Breast epithelium (tissue), 4 donors: ENCODE measurements at regions not wholly inside any gene's neighbourhood (a gene's known extent, or its start where the extent isn't known, plus 50 kb on each side); places are given as distances from the start of the nearest gene placed in this dataset.

Experiments used
- DNase-seq, 2 donors: peaks; one replicate each; pipeline ENCODE4 v3.0.0-alpha.2; 2019; ENCODE audit warnings: low spot score in 2 of 2
- H3K27ac ChIP-seq, 2 donors: fragments of 200-600 bp; sonication (generic) in 1 of 2; one replicate each; pipeline ENCODE4 v1.5.1; 2016 to 2019; ENCODE audit warnings: mild to moderate bottlenecking in 1 of 2
- H3K27me3 ChIP-seq, 2 donors: fragments of 200-600 bp; sonication (generic) in 1 of 2; one replicate each; pipeline versions ENCODE4 v1.5.1 to v1.6.0; 2017 to 2019; ENCODE audit warnings: control low read depth in 1 of 2, mild to moderate bottlenecking in 1 of 2
- H3K36me3 ChIP-seq: fragments of 200-600 bp; one replicate; pipeline ENCODE4 v1.5.1; 2019
- H3K4me1 ChIP-seq, 2 donors: fragments of 200-600 bp; sonication (generic); one replicate each; pipeline ENCODE4 v1.5.1; 2016 to 2019; ENCODE audit warnings: control low read depth in 1 of 2
- H3K4me3 ChIP-seq, 3 donors: fragments of 200-600 bp; sonication (generic); 1 replicate in 2 of 3; 2 replicates in 1 of 3; pipeline ENCODE4 v1.5.1; 2016 to 2019; ENCODE audit warnings: mild to moderate bottlenecking in 3 of 3, moderate library complexity in 2 of 3
- H3K9me3 ChIP-seq, 2 donors: fragments of 200-600 bp; sonication (generic) in 1 of 2; one replicate each; pipeline ENCODE4 v1.5.1; 2016 to 2019; ENCODE audit warnings: control low read depth in 1 of 2
- CTCF ChIP-seq, 3 donors: fragments of 450-650 bp; IDR thresholded peaks; one replicate each; pipeline ENCODE4 v1.5.1; 2016 to 2017; ENCODE audit warnings: antibody characterized with exemption in 3 of 3, mild to moderate bottlenecking in 3 of 3, moderate library complexity in 3 of 3
- POLR2A ChIP-seq: fragments of 450-650 bp; IDR thresholded peaks from one replicate; pipeline ENCODE4 v1.6.1; 2016; ENCODE audit warnings: antibody characterized with exemption, mild to moderate bottlenecking, moderate library complexity
- POLR2AphosphoS5 ChIP-seq, 3 donors: sonication (generic); formaldehyde crosslinking; IDR thresholded peaks; one replicate each; pipeline ENCODE4 v1.6.1; 2017; ENCODE audit warnings: antibody characterized with exemption in 3 of 3
- intact Hi-C: fragments of 100-400 bp; cut with DNase I; formaldehyde crosslinking; loops from one replicate; pipeline ENCODE4 v1.15.1; 2023; ENCODE audit warnings: low total_unique reads

DNA sequence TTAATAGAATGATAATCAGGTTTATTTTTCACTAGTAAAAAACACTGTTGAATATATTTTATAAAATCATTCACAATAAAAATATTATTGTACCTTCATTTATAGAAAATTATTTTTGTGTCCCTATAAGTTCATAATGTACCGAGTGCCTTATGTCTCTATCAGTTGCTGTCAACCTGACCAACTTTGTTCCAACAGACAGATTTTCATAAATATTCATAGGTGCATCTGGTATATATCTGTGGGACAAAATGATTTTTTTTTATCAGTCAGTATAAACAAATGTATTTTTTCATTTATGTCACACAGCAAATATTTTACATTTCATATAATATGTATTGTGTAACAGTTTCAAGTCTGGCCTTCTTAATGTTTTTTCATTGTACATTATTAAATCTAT is 195.9 kb downstream of the HGF start:
- no peaks in the 10 kb centered on the region for H3K4me1 ChIP-seq
- no peaks in the 10 kb centered on the region for H3K27me3 ChIP-seq
- no peak for TF ChIP-seq POLR2A
- TF ChIP-seq CTCF (IDR thresholded peaks at IDR 0.05): no peak
- no peak for TF ChIP-seq POLR2AphosphoS5 (IDR thresholded peaks at IDR 0.05)
- H3K4me3 ChIP-seq: no peak overlapping the region
- intact Hi-C loops: no loop called here
- no peaks in the 10 kb centered on the region for H3K36me3 ChIP-seq
- no peaks in the 10 kb centered on the region for H3K9me3 ChIP-seq
- no peak for DNase-seq
- no peak overlapping the region for H3K27ac ChIP-seq

DNA sequence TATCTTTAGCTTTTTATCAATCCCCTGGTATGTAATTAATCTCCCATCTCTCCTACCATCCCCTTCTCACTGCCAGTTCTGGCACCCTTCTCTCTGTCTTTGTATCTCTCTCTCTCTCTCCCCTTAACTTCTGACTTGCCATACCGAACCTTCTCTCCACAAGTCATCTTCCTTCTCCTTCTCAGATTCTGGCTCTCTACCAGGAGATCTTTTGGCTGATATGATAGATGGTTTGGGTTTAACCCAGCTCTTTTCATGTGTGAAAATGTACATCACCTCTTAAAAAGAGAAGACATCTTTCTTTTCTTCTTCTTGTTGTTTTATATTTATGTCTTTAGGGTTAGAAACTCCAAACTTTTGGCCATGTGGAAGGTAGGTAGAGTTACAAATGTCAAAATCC is 196.7 kb downstream of the HGF start:
- intact Hi-C loops: no loop called here
- H3K4me1 ChIP-seq: no peaks in the 10 kb centered on the region
- no peak for DNase-seq
- no peaks in the 10 kb centered on the region for H3K36me3 ChIP-seq
- no peaks in the 10 kb centered on the region for H3K27me3 ChIP-seq
- no peaks in the 10 kb centered on the region for H3K9me3 ChIP-seq
- no peak overlapping the region for H3K4me3 ChIP-seq
- H3K27ac ChIP-seq: no peak overlapping the region
- TF ChIP-seq POLR2A: no peak
- no peak for TF ChIP-seq POLR2AphosphoS5 (IDR thresholded peaks at IDR 0.05)
- no peak for TF ChIP-seq CTCF (IDR thresholded peaks at IDR 0.05)

- Histone ChIP-seq H3K27me3 (no peaks in the 10 kb centered on the region), H3K4me1 (no peaks in the 10 kb centered on the region), H3K36me3 (no peaks in the 10 kb centered on the region), H3K27ac (no peak overlapping the region), H3K4me3 (no peak overlapping the region), H3K9me3 (no peaks in the 10 kb centered on the region)
- TF ChIP-seq POLR2A (no peak), POLR2AphosphoS5 (IDR thresholded peaks at IDR 0.05) (no peak), CTCF (IDR thresholded peaks at IDR 0.05) (no peak)
- intact Hi-C loops: loop anchor here (5.0 kb wide), 1 partner anchor 890 kb away; no protein-coding TSS in a partner anchor
- DNase-seq: no peak
These were observed 207.3 kb downstream of the HGF start for GRCh38 chr7:81562581-81562980.

GRCh38 chr7:81560708-81561107 is 209.1 kb downstream of the HGF start:
- TF ChIP-seq CTCF (IDR thresholded peaks at IDR 0.05) (no peak), POLR2AphosphoS5 (IDR thresholded peaks at IDR 0.05) (no peak), POLR2A (no peak)
- no peaks in the 10 kb centered on the region for H3K36me3 ChIP-seq
- H3K27me3 ChIP-seq: no peaks in the 10 kb centered on the region
- no peaks in the 10 kb centered on the region for H3K9me3 ChIP-seq
- H3K27ac ChIP-seq: no peak overlapping the region
- no peaks in the 10 kb centered on the region for H3K4me1 ChIP-seq
- no peak overlapping the region for H3K4me3 ChIP-seq
- no peak for DNase-seq
- intact Hi-C loops: loop anchor here (5.0 kb wide), 1 partner anchor 892 kb away; no protein-coding TSS in a partner anchor

DNA sequence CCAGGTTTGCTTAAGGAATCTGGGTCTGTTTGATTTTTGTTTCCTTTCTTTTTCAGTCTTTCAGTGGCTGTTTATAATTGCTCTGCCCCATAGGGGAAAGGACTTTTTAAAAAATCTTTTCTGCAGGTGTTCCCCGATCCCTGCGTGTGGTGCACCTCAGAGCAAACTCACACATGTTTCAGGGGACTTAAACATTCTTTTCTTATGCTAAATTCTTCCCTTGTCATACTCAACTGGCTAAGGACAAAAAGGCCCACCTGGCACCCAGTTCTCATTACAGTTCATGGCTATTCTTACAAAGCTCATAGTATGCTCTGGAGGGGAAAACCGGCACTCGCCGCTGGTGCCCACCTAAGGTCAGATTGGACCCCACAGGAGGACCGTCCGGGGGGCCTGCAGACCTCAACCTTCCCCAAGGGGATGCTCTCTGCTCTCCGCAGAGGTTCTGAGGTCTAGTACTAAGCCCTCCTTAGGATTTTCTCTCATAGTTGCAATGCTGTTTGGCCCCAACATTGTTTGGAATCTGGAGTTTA is 220.3 kb downstream of the HGF start:
- no peaks in the 10 kb centered on the region for H3K4me1 ChIP-seq
- TF ChIP-seq POLR2A (no peak), CTCF (IDR thresholded peaks at IDR 0.05) (no peak), POLR2AphosphoS5 (IDR thresholded peaks at IDR 0.05) (no peak)
- no peak for DNase-seq
- no peaks in the 10 kb centered on the region for H3K9me3 ChIP-seq
- intact Hi-C loops: no loop called here
- no peaks in the 10 kb centered on the region for H3K27me3 ChIP-seq
- H3K36me3 ChIP-seq: no peaks in the 10 kb centered on the region
- H3K27ac ChIP-seq: no peak overlapping the region
- H3K4me3 ChIP-seq: no peak overlapping the region
